ENCODE measurements at regions not wholly inside any gene's neighbourhood (a gene's known extent, or its start where the extent isn't known, plus 50 kb on each side); places are given as distances from the start of the nearest gene placed in this dataset.
"Not testable (repeated sequence)": the region's sequence is repeated elsewhere in the genome, so short reads cannot be mapped to it uniquely, and the experiment has no call there.

DNA sequence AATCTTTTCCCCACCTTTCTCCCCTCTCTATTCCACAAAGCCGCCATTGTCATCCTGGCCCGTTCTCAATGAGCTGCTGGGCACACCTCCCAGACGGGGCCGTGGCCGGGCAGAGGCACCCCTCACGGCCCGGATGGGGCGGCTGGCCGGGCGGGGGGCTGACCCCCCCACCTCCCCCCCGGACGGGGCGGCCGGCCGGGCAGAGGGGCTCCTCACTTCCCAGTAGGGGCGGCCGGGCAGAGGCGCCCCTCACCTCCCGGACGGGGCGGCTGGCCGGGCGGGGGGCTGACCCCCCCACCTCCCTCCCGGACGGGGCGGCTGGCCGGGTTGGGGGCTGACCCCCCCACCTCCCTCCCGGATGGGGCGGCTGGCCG, 85.6 kb downstream of the OR2B2 start:
- TF ChIP-seq, protein P1, sequence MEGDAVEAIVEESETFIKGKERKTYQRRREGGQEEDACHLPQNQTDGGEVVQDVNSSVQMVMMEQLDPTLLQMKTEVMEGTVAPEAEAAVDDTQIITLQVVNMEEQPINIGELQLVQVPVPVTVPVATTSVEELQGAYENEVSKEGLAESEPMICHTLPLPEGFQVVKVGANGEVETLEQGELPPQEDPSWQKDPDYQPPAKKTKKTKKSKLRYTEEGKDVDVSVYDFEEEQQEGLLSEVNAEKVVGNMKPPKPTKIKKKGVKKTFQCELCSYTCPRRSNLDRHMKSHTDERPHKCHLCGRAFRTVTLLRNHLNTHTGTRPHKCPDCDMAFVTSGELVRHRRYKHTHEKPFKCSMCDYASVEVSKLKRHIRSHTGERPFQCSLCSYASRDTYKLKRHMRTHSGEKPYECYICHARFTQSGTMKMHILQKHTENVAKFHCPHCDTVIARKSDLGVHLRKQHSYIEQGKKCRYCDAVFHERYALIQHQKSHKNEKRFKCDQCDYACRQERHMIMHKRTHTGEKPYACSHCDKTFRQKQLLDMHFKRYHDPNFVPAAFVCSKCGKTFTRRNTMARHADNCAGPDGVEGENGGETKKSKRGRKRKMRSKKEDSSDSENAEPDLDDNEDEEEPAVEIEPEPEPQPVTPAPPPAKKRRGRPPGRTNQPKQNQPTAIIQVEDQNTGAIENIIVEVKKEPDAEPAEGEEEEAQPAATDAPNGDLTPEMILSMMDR (conservative IDR thresholded peaks at IDR 0.05; ENCODE audit: low read depth in 2 of 2): not testable (repeated sequence)
- not testable (repeated sequence) for TF ChIP-seq CREB1 (CRISPR knock-in tag; IDR thresholded peaks at IDR 0.05; ENCODE audit: low read depth); EZH2 (IDR thresholded peaks at IDR 0.05; ENCODE audit: low read depth, unreplicated experiment); ZNF114 (CRISPR knock-in tag; IDR thresholded peaks at IDR 0.05); POLR2AphosphoS5 (IDR thresholded peaks at IDR 0.05; ENCODE audit: low read depth); REST (IDR thresholded peaks at IDR 0.05; ENCODE audit: unreplicated experiment); JUNB (IDR thresholded peaks at IDR 0.05; ENCODE audit: unreplicated experiment); NANOG (IDR thresholded peaks at IDR 0.05; ENCODE audit: borderline replicate concordance); ZNF462 (CRISPR knock-in tag; IDR thresholded peaks at IDR 0.05); EZH2phosphoT487 (IDR thresholded peaks at IDR 0.05; ENCODE audit: unreplicated experiment); STAT1 (IDR thresholded peaks at IDR 0.05; ENCODE audit: unreplicated experiment); ZNF331 (CRISPR knock-in tag; IDR thresholded peaks at IDR 0.05; ENCODE audit: low read depth)
